ENCODE measurements at regions not wholly inside any gene's neighbourhood (a gene's known extent, or its start where the extent isn't known, plus 50 kb on each side); places are given as distances from the start of the nearest gene placed in this dataset.
A peak's percentile ranks its signal among the peaks of the same experiment; 100 is the strongest.
"Not testable (repeated sequence)": the region's sequence is repeated elsewhere in the genome, so short reads cannot be mapped to it uniquely, and the experiment has no call there.

GRCh38 chr11:60592601-60593000 lies 77.4 kb downstream of the MS4A13 start:
- no peaks in the 10 kb centered on the region for H3K4me1 ChIP-seq (ENCODE audit: control insufficient read depth, insufficient read depth, low read length, poor library complexity, severe bottlenecking)
- Mint-ChIP-seq H3K27ac (no peak overlapping the region), H3K4me3 (no peak overlapping the region), H3K36me3 (no peaks in the 10 kb centered on the region), H3K4me1 (no peaks in the 10 kb centered on the region), H3K9me3 (peaks cover 0 to 16% (median 6%) of the 10 kb centered on the region in 7 donors), H3K27me3 (peaks cover 7% of the 10 kb centered on the region)
- ATAC-seq (ENCODE audit: low read depth in 2 of 2), result no peak
- no peaks in the 10 kb centered on the region for H3K36me3 ChIP-seq (ENCODE audit: control insufficient read depth, insufficient read depth, low read length)
- peaks cover 0 to 4% of the 10 kb centered on the region in 2 experiments for H3K9me3 ChIP-seq (ENCODE audit: control insufficient read depth in 2 of 2, low read length in 2 of 2)
- no peak overlapping the region for H3K27ac ChIP-seq (ENCODE audit: insufficient read depth, low read length, poor library complexity, severe bottlenecking)
- DNase-seq, result no peak
- H3K4me3 ChIP-seq (ENCODE audit: low read depth, low read length), result no peak overlapping the region
- no peaks in the 10 kb centered on the region for H3K27me3 ChIP-seq (ENCODE audit: control insufficient read depth, insufficient read depth, low read length)

GRCh38 chr11:60594998-60595642 lies 79.9 kb downstream of the MS4A13 start:
- no peaks in the 10 kb centered on the region for H3K4me1 Mint-ChIP-seq

GRCh38 chr11:60607483-60607882 lies 91.9 kb upstream of the MS4A8 start:
- Histone ChIP-seq H3K27ac (ENCODE audit: insufficient read depth, low read length, poor library complexity, severe bottlenecking) (no peak overlapping the region), H3K9me3 (ENCODE audit: control insufficient read depth in 2 of 2, low read length in 2 of 2) (no peaks in the 10 kb centered on the region), H3K36me3 (ENCODE audit: control insufficient read depth, insufficient read depth, low read length) (no peaks in the 10 kb centered on the region), H3K27me3 (ENCODE audit: control insufficient read depth, insufficient read depth, low read length) (peaks cover 5% of the 10 kb centered on the region), H3K4me1 (ENCODE audit: control insufficient read depth, insufficient read depth, low read length, poor library complexity, severe bottlenecking) (no peaks in the 10 kb centered on the region), H3K4me3 (ENCODE audit: low read depth, low read length) (no peak overlapping the region)
- ATAC-seq (ENCODE audit: low read depth in 2 of 2) (no peak), DNase-seq (no peak)
- H3K9me3 Mint-ChIP-seq, result peaks cover 0 to 2% (median 0%) of the 10 kb centered on the region in 7 donors
- H3K36me3 Mint-ChIP-seq, result no peaks in the 10 kb centered on the region
- H3K4me3 Mint-ChIP-seq, result no peak overlapping the region
- peaks cover 16% of the 10 kb centered on the region for H3K27me3 Mint-ChIP-seq
- H3K4me1 Mint-ChIP-seq, result peaks cover 0 to 5% (median 0%) of the 10 kb centered on the region in 4 donors
- H3K27ac Mint-ChIP-seq, result no peak overlapping the region

More at GRCh38 chr11:60594998-60595642, 79.9 kb downstream of the MS4A13 start:
- H3K9me3 ChIP-seq (ENCODE audit: control insufficient read depth in 2 of 2, low read length in 2 of 2), result peaks cover 0 to 4% of the 10 kb centered on the region in 2 experiments
- H3K4me1 ChIP-seq (ENCODE audit: control insufficient read depth, insufficient read depth, low read length, poor library complexity, severe bottlenecking), result no peaks in the 10 kb centered on the region
- H3K36me3 Mint-ChIP-seq, result no peaks in the 10 kb centered on the region
- no peak overlapping the region for H3K4me3 ChIP-seq (ENCODE audit: low read depth, low read length)
- no peak overlapping the region for H3K27ac Mint-ChIP-seq
- DNase-seq (no peak), ATAC-seq (ENCODE audit: low read depth in 2 of 2) (no peak)
- H3K27me3 Mint-ChIP-seq, result peaks cover 7% of the 10 kb centered on the region
- no peak overlapping the region for H3K4me3 Mint-ChIP-seq
- no peak overlapping the region for H3K27ac ChIP-seq (ENCODE audit: insufficient read depth, low read length, poor library complexity, severe bottlenecking)
- H3K27me3 ChIP-seq (ENCODE audit: control insufficient read depth, insufficient read depth, low read length), result no peaks in the 10 kb centered on the region
- H3K36me3 ChIP-seq (ENCODE audit: control insufficient read depth, insufficient read depth, low read length), result no peaks in the 10 kb centered on the region
- H3K9me3 Mint-ChIP-seq, result peaks cover 0 to 16% (median 7%) of the 10 kb centered on the region in 7 donors

GRCh38 chr11:60609632-60610031 lies 89.8 kb upstream of the MS4A8 start:
- Mint-ChIP-seq H3K9me3 (peaks cover 0 to 1% (median 0%) of the 10 kb centered on the region in 7 donors), H3K36me3 (no peaks in the 10 kb centered on the region), H3K27ac (no peak overlapping the region), H3K27me3 (peaks cover 20% of the 10 kb centered on the region), H3K4me1 (peaks cover 0 to 5% (median 0%) of the 10 kb centered on the region in 4 donors), H3K4me3 (no peak overlapping the region)
- H3K36me3 ChIP-seq (ENCODE audit: control insufficient read depth, insufficient read depth, low read length), result no peaks in the 10 kb centered on the region
- H3K4me1 ChIP-seq (ENCODE audit: control insufficient read depth, insufficient read depth, low read length, poor library complexity, severe bottlenecking), result no peaks in the 10 kb centered on the region
- no peak overlapping the region for H3K4me3 ChIP-seq (ENCODE audit: low read depth, low read length)
- H3K27me3 ChIP-seq (ENCODE audit: control insufficient read depth, insufficient read depth, low read length), result peaks cover 5% of the 10 kb centered on the region
- H3K9me3 ChIP-seq (ENCODE audit: control insufficient read depth in 2 of 2, low read length in 2 of 2), result no peaks in the 10 kb centered on the region
- H3K27ac ChIP-seq (ENCODE audit: insufficient read depth, low read length, poor library complexity, severe bottlenecking), result no peak overlapping the region
- DNase-seq (peak in 1 of 3 donors; percentile 2), ATAC-seq (ENCODE audit: low read depth in 2 of 2) (no peak)

GRCh38 chr11:60610702-60611101 lies 88.7 kb upstream of the MS4A8 start:
- DNase-seq, result no peak
- H3K36me3 Mint-ChIP-seq, result no peaks in the 10 kb centered on the region
- ATAC-seq (ENCODE audit: low read depth in 2 of 2), result no peak
- no peak overlapping the region for H3K4me3 Mint-ChIP-seq
- H3K4me1 Mint-ChIP-seq, result peaks cover 0 to 5% (median 0%) of the 10 kb centered on the region in 4 donors
- no peaks in the 10 kb centered on the region for H3K9me3 ChIP-seq (ENCODE audit: control insufficient read depth in 2 of 2, low read length in 2 of 2)
- H3K27ac Mint-ChIP-seq, result no peak overlapping the region
- H3K9me3 Mint-ChIP-seq, result peaks cover 0 to 1% (median 0%) of the 10 kb centered on the region in 7 donors
- H3K4me1 ChIP-seq (ENCODE audit: control insufficient read depth, insufficient read depth, low read length, poor library complexity, severe bottlenecking), result no peaks in the 10 kb centered on the region
- H3K36me3 ChIP-seq (ENCODE audit: control insufficient read depth, insufficient read depth, low read length), result no peaks in the 10 kb centered on the region
- peaks cover 20% of the 10 kb centered on the region for H3K27me3 Mint-ChIP-seq
- H3K27ac ChIP-seq (ENCODE audit: insufficient read depth, low read length, poor library complexity, severe bottlenecking), result no peak overlapping the region
- H3K4me3 ChIP-seq (ENCODE audit: low read depth, low read length), result no peak overlapping the region
- H3K27me3 ChIP-seq (ENCODE audit: control insufficient read depth, insufficient read depth, low read length), result peaks cover 5% of the 10 kb centered on the region

- ATAC-seq (ENCODE audit: low read depth in 2 of 2), result no peak
- no peaks in the 10 kb centered on the region for H3K9me3 Mint-ChIP-seq
Observed at GRCh38 chr11:60615497-60615896, 83.9 kb upstream of the MS4A8 start.

GRCh38 chr11:60621940-60622339 lies 77.5 kb upstream of the MS4A8 start:
- H3K9me3 Mint-ChIP-seq; H3K4me3 ChIP-seq (ENCODE audit: low read depth, low read length); H3K4me1 Mint-ChIP-seq; H3K9me3 ChIP-seq (ENCODE audit: control insufficient read depth in 2 of 2, low read length in 2 of 2); H3K4me1 ChIP-seq (ENCODE audit: control insufficient read depth, insufficient read depth, low read length, poor library complexity, severe bottlenecking); DNase-seq; H3K36me3 Mint-ChIP-seq; H3K36me3 ChIP-seq (ENCODE audit: control insufficient read depth, insufficient read depth, low read length); ATAC-seq (ENCODE audit: low read depth in 2 of 2); H3K27ac ChIP-seq (ENCODE audit: insufficient read depth, low read length, poor library complexity, severe bottlenecking); H3K4me3 Mint-ChIP-seq; H3K27me3 ChIP-seq (ENCODE audit: control insufficient read depth, insufficient read depth, low read length); H3K27me3 Mint-ChIP-seq: not testable (repeated sequence)
- peak overlapping the region in 1 of 3 donors; percentile 43 for H3K27ac Mint-ChIP-seq

More at GRCh38 chr11:60615497-60615896, 83.9 kb upstream of the MS4A8 start:
- Histone ChIP-seq H3K9me3 (ENCODE audit: control insufficient read depth in 2 of 2, low read length in 2 of 2) (no peaks in the 10 kb centered on the region), H3K4me1 (ENCODE audit: control insufficient read depth, insufficient read depth, low read length, poor library complexity, severe bottlenecking) (no peaks in the 10 kb centered on the region), H3K4me3 (ENCODE audit: low read depth, low read length) (no peak overlapping the region), H3K36me3 (ENCODE audit: control insufficient read depth, insufficient read depth, low read length) (no peaks in the 10 kb centered on the region), H3K27me3 (ENCODE audit: control insufficient read depth, insufficient read depth, low read length) (no peaks in the 10 kb centered on the region), H3K27ac (ENCODE audit: insufficient read depth, low read length, poor library complexity, severe bottlenecking) (no peak overlapping the region)
- Mint-ChIP-seq H3K36me3 (no peaks in the 10 kb centered on the region), H3K4me1 (no peaks in the 10 kb centered on the region), H3K27me3 (peaks cover 15% of the 10 kb centered on the region), H3K4me3 (no peak overlapping the region), H3K27ac (no peak overlapping the region)
- no peak for DNase-seq

GRCh38 chr11:60622776-60623175 lies 76.6 kb upstream of the MS4A8 start:
- ATAC-seq (ENCODE audit: low read depth in 2 of 2); H3K4me1 ChIP-seq (ENCODE audit: control insufficient read depth, insufficient read depth, low read length, poor library complexity, severe bottlenecking); H3K4me3 Mint-ChIP-seq; H3K27ac ChIP-seq (ENCODE audit: insufficient read depth, low read length, poor library complexity, severe bottlenecking); DNase-seq; H3K36me3 ChIP-seq (ENCODE audit: control insufficient read depth, insufficient read depth, low read length); H3K9me3 ChIP-seq (ENCODE audit: control insufficient read depth in 2 of 2, low read length in 2 of 2); H3K4me3 ChIP-seq (ENCODE audit: low read depth, low read length); H3K36me3 Mint-ChIP-seq; H3K27ac Mint-ChIP-seq; H3K27me3 ChIP-seq (ENCODE audit: control insufficient read depth, insufficient read depth, low read length); H3K27me3 Mint-ChIP-seq; H3K9me3 Mint-ChIP-seq; H3K4me1 Mint-ChIP-seq: not testable (repeated sequence)

All from CD4-positive, CD25-positive, alpha-beta regulatory T cell (primary cell).